ENCODE measurements at regions not wholly inside any gene's neighbourhood (a gene's known extent, or its start where the extent isn't known, plus 50 kb on each side); places are given as distances from the start of the nearest gene placed in this dataset.
"Not testable (repeated sequence)": the region's sequence is repeated elsewhere in the genome, so short reads cannot be mapped to it uniquely, and the experiment has no call there.

DNA sequence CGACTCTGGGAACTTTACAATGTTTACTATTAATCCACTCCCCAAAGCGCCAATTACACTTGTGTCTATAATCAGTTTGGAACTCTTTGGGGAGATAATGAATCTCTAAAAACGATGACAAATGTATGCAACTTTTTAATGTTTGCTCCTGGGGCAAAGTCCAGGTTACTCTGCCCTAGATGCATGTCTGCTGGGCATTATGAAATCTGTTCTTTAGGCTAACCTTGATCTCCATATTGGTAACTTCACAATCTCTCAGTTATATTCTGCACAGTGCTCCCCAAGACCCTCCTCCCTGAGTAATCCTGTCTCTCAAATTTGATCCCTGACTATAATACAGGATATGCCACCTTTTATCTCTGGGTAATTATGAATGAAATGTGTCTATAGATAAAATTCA is 152.2 kb upstream of the TRPM3 start:
- H3K27me3 ChIP-seq (ENCODE audit: control insufficient read depth, insufficient read depth), result no peaks in the 10 kb centered on the region
- WGBS, result 73% methylated on average over 3 of the region's 3 CpGs
- intact Hi-C loops (cut with DNase I), result no loop called here
- ATAC-seq, result no peak
- no peak for DNase-seq
- H3K4me3 ChIP-seq (ENCODE audit: low read length), result no peak overlapping the region
- no peaks in the 10 kb centered on the region for H3K4me1 ChIP-seq (ENCODE audit: control insufficient read depth, insufficient read depth, low read length)
- H3K9me3 ChIP-seq (ENCODE audit: control insufficient read depth, low read length), result no peaks in the 10 kb centered on the region
- H3K27ac ChIP-seq (ENCODE audit: low read length), result no peak overlapping the region

- Histone ChIP-seq H3K27ac (ENCODE audit: low read length) (no peak overlapping the region), H3K4me3 (ENCODE audit: low read length) (no peak overlapping the region), H3K27me3 (ENCODE audit: control insufficient read depth, insufficient read depth) (no peaks in the 10 kb centered on the region), H3K4me1 (ENCODE audit: control insufficient read depth, insufficient read depth, low read length) (no peaks in the 10 kb centered on the region), H3K9me3 (ENCODE audit: control insufficient read depth, low read length) (no peaks in the 10 kb centered on the region)
- intact Hi-C loops (cut with DNase I), result no loop called here
- ATAC-seq, result no peak
- WGBS, result 73% methylated on average over 5 of the region's 5 CpGs
- no peak for DNase-seq
Measured at GRCh38 chr9:71271602-71272001, 150.2 kb upstream of the TRPM3 start.

GRCh38 chr9:71270554-71270953 is 149.1 kb upstream of the TRPM3 start:
- Histone ChIP-seq H3K9me3 (ENCODE audit: control insufficient read depth, low read length) (no peaks in the 10 kb centered on the region), H3K27me3 (ENCODE audit: control insufficient read depth, insufficient read depth) (no peaks in the 10 kb centered on the region)
- intact Hi-C loops (cut with DNase I), result no loop called here

GRCh38 chr9:71269859-71270258 is 148.4 kb upstream of the TRPM3 start:
- 81% methylated on average over 4 of the region's 4 CpGs for WGBS
- ATAC-seq (no peak), DNase-seq (no peak)

More at GRCh38 chr9:71270554-71270953, 149.1 kb upstream of the TRPM3 start:
- H3K27ac ChIP-seq (ENCODE audit: low read length), result no peak overlapping the region
- DNase-seq (no peak), ATAC-seq (no peak)
- H3K4me3 ChIP-seq (ENCODE audit: low read length), result no peak overlapping the region
- H3K4me1 ChIP-seq (ENCODE audit: control insufficient read depth, insufficient read depth, low read length), result no peaks in the 10 kb centered on the region

DNA sequence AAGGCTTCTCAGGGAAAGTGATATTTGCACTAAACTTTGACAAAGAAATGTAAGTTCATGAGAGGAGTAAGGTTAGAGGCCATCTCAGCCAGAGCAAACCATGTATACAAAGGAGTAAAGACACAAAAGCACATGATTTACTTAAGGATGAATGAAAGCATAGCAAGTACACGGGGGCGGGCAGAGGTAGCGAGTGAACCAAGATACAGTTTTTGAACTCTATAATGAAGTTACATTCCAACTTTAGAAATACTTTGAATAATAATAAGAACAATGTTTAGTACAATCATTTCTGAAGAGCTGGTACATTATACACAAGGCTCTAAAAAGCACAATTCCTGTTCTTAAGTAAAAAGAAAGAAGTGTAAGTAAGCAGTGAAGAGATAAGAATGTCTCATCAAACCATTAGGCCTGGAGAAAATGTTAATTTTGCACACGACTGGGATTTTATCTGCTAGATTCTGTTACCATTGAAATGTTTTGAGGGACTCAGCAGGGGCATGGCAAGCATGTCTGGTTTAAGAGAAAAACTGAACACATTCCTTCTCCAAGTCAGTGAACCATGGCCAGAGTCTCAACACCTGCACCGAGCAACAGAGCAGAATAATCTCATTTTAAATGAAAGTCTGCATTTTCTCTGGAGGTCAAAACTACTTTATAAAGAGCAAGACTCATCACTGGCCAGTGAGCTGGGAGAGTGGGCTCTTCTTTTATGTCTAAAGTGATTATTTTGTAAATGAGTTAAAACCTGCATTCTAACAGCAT is 147.6 kb upstream of the TRPM3 start:
- H3K27ac ChIP-seq (ENCODE audit: low read length), result no peak overlapping the region
- no peak for ATAC-seq
- no peaks in the 10 kb centered on the region for H3K4me1 ChIP-seq (ENCODE audit: control insufficient read depth, insufficient read depth, low read length)
- no peaks in the 10 kb centered on the region for H3K27me3 ChIP-seq (ENCODE audit: control insufficient read depth, insufficient read depth)
- no peak overlapping the region for H3K4me3 ChIP-seq (ENCODE audit: low read length)
- intact Hi-C loops (cut with DNase I), result no loop called here
- H3K9me3 ChIP-seq (ENCODE audit: control insufficient read depth, low read length), result no peaks in the 10 kb centered on the region
- 66% methylated on average over 5 of the region's 5 CpGs for WGBS
- DNase-seq, result no peak

More at GRCh38 chr9:71269859-71270258, 148.4 kb upstream of the TRPM3 start:
- H3K9me3 ChIP-seq (ENCODE audit: control insufficient read depth, low read length), result no peaks in the 10 kb centered on the region
- H3K4me1 ChIP-seq (ENCODE audit: control insufficient read depth, insufficient read depth, low read length), result no peaks in the 10 kb centered on the region
- H3K27ac ChIP-seq (ENCODE audit: low read length), result no peak overlapping the region
- no peaks in the 10 kb centered on the region for H3K27me3 ChIP-seq (ENCODE audit: control insufficient read depth, insufficient read depth)
- no peak overlapping the region for H3K4me3 ChIP-seq (ENCODE audit: low read length)
- intact Hi-C loops (cut with DNase I), result no loop called here

DNA sequence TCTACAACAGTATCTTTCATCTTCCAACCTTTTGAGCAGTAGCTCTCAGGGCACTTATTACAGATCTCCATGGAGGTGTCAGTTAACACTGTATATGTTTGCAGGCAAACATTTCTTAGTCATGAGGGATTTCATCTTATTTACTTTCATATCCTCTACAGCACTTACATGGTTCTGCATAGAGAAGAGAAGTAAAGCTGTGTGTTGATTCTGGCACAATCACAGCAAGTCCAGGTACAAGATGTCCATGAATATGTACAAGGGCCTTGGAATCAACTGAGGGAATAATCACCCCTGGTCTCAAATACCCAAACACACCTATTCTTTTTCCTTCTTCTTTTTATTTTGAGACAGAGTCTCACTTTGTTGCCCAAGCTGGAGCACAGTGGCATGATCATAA is 142.0 kb upstream of the TRPM3 start:
- Histone ChIP-seq H3K27me3 (ENCODE audit: control insufficient read depth, insufficient read depth) (no peaks in the 10 kb centered on the region), H3K9me3 (ENCODE audit: control insufficient read depth, low read length) (no peaks in the 10 kb centered on the region), H3K27ac (ENCODE audit: low read length) (no peak overlapping the region), H3K4me3 (ENCODE audit: low read length) (no peak overlapping the region), H3K4me1 (ENCODE audit: control insufficient read depth, insufficient read depth, low read length) (no peaks in the 10 kb centered on the region)
- no peak for DNase-seq
- ATAC-seq, result no peak
- intact Hi-C loops (cut with DNase I), result no loop called here

DNA sequence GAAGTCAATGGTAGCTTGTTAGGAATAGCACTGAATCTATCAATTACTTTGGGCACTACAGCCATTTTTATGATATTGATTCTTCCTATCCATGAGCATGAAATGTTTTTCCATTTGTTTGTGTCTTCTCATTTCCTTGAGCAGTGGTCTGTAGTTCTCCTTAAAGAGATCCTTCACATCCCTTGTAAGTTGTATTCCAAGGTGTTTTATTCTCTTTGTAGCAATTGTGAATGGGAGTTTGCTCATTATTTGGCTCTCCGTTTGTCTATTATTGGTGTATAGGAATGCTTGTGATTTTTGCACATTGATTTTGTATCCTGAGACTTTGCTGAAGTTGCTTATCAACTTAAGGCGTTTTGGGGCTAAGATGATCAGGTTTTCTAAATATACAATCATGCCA is 139.0 kb upstream of the TRPM3 start:
- DNase-seq; H3K27ac ChIP-seq (ENCODE audit: low read length); H3K4me3 ChIP-seq (ENCODE audit: low read length); H3K27me3 ChIP-seq (ENCODE audit: control insufficient read depth, insufficient read depth); H3K4me1 ChIP-seq (ENCODE audit: control insufficient read depth, insufficient read depth, low read length); H3K9me3 ChIP-seq (ENCODE audit: control insufficient read depth, low read length); intact Hi-C loops (cut with DNase I); ATAC-seq: not testable (repeated sequence)
- WGBS, result 83% methylated on average over 2 of the region's 2 CpGs

DNA sequence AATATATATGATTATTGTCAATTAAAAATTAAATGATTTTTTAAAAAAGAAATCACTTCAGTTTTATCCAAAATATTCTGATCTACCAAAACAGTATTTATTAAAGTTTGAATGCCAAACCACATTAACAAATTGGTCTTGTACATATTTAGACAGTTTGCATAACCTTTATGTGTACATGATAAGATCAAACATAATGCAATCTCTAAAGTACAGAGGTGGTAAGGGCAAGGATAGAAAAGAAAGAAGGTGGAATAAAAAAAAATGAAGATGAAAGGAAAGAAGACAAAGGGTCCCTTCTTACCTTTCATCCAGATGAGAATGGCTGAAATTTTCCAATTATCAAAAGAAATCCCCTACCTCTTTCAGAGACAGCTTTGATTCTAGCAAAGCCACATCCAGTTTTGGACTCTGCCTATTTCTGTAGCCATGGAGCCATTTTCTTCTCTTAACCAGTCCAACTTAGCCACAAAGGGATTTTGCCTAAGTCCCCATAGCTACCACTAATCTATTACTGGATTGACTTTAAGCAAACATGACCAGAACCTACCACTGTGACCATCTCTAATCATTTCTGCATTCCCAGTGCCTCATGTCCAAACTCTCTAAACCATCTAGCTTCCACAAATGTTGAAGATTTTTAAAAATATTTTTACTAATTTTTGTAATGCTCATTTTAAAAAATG is 133.3 kb upstream of the TRPM3 start:
- no peak for ATAC-seq
- intact Hi-C loops (cut with DNase I), result loop anchor here in 1 of 4 donors (5.0 kb wide), 1 partner anchor 612 kb away; no protein-coding TSS in a partner anchor

DNA sequence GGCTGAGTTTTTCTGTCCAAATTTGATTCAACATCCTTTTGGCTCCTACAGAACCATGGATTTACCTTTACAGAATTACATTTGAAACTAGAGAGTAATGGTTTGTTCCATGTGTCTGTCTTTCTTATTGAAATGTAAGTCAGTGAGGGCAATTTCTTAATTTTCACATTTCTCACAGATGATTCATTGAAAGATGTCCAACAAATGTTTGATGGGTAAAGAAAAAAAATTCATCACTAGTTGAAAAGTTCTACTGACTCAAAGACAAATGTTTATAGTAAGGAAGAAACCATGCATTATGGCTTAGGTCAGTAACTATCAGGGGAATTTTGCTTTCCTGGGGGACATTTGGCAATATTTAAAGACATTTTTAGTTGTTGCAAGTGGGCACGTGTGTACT is 131.6 kb upstream of the TRPM3 start:
- DNase-seq (no peak), ATAC-seq (no peak)
- Histone ChIP-seq H3K4me1 (ENCODE audit: control insufficient read depth, insufficient read depth, low read length) (no peaks in the 10 kb centered on the region), H3K27me3 (ENCODE audit: control insufficient read depth, insufficient read depth) (no peaks in the 10 kb centered on the region), H3K4me3 (ENCODE audit: low read length) (no peak overlapping the region), H3K9me3 (ENCODE audit: control insufficient read depth, low read length) (no peaks in the 10 kb centered on the region), H3K27ac (ENCODE audit: low read length) (no peak overlapping the region)
- WGBS, result 53% methylated on average over 1 of the region's 1 CpG
- intact Hi-C loops (cut with DNase I), result loop anchor here in 1 of 4 donors (5.0 kb wide), 1 partner anchor 611 kb away; no protein-coding TSS in a partner anchor

More for the DNA sequence above, 133.3 kb upstream of the TRPM3 start:
- Histone ChIP-seq H3K4me1 (ENCODE audit: control insufficient read depth, insufficient read depth, low read length) (no peaks in the 10 kb centered on the region), H3K9me3 (ENCODE audit: control insufficient read depth, low read length) (no peaks in the 10 kb centered on the region), H3K27me3 (ENCODE audit: control insufficient read depth, insufficient read depth) (no peaks in the 10 kb centered on the region), H3K4me3 (ENCODE audit: low read length) (no peak overlapping the region), H3K27ac (ENCODE audit: low read length) (no peak overlapping the region)
- DNase-seq, result no peak

DNA sequence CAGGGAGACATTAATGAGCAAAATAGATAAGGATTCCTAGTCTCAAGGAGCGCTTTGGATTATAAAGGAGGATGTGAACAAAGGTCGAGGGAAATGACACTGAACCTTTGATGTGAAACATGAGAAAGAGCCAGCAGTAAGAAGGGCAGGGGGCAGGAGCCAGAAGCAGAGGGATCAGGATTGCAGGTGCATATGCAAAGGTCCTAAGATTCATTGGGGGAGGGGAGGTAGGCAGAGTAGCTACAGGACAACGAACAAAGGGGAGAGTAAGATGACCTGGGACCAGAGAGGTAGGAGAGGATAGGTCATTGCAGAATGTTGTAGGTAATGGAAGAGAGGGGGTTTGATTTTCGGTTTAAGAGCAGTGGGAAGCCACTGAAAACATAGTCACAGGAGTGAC is 129.2 kb upstream of the TRPM3 start:
- Histone ChIP-seq H3K9me3 (ENCODE audit: control insufficient read depth, low read length) (no peaks in the 10 kb centered on the region), H3K27me3 (ENCODE audit: control insufficient read depth, insufficient read depth) (no peaks in the 10 kb centered on the region), H3K4me1 (ENCODE audit: control insufficient read depth, insufficient read depth, low read length) (no peaks in the 10 kb centered on the region), H3K27ac (ENCODE audit: low read length) (no peak overlapping the region), H3K4me3 (ENCODE audit: low read length) (no peak overlapping the region)
- intact Hi-C loops (cut with DNase I), result loop anchor here in 1 of 4 donors (5.0 kb wide), 1 partner anchor 608 kb away; no protein-coding TSS in a partner anchor
- WGBS, result 45% methylated on average over 4 of the region's 4 CpGs
- ATAC-seq, result no peak
- DNase-seq, result no peak

DNA sequence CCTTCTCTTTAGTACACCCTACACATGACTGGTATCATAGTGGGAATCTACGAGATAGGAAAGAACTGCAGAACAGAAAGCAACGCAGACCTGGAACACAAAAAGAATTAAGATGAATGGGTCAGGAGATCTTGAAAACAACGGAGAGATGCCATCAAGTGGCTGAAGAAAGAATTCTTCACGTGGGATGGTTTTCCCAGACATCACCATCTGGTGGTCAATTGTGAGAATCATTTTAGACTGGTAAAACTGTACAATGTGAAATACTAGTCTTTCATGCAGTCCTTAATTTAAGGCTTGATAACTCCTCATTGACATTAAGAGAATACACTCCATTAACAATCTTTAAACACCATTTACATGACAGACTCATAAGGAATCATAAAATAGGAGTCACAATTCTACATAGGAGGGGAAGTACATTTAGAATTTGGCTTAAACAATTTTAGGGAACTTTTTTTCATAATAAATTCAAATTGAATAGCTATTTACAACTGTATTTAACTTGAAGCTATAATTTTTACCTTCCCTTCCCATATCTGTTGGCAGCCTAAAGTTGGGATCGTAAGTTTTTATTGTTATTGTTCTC is 128.4 kb upstream of the TRPM3 start:
- intact Hi-C loops (cut with DNase I), result loop anchor here in 3 of 4 donors (5.0 to 10.0 kb wide), 3 partner anchors 315 to 608 kb away; no protein-coding TSS in a partner anchor
- Histone ChIP-seq H3K4me1 (ENCODE audit: control insufficient read depth, insufficient read depth, low read length) (no peaks in the 10 kb centered on the region), H3K27me3 (ENCODE audit: control insufficient read depth, insufficient read depth) (no peaks in the 10 kb centered on the region), H3K27ac (ENCODE audit: low read length) (no peak overlapping the region), H3K4me3 (ENCODE audit: low read length) (no peak overlapping the region), H3K9me3 (ENCODE audit: control insufficient read depth, low read length) (no peaks in the 10 kb centered on the region)
- peak; percentile 61 to 77 for ATAC-seq
- DNase-seq, result no peak
- 14% methylated on average over 5 of the region's 5 CpGs for WGBS

All from right cardiac atrium (tissue), 5 donors.